T-helper 17 cell (primary cell): ENCODE measurements at regions not wholly inside any gene's neighbourhood (a gene's known extent, or its start where the extent isn't known, plus 50 kb on each side); places are given as distances from the start of the nearest gene placed in this dataset.
"Not testable (repeated sequence)": the region's sequence is repeated elsewhere in the genome, so short reads cannot be mapped to it uniquely, and the experiment has no call there.

Source experiments
- ATAC-seq: fragments of 150-1000 bp; cut with Tn5 transposase; 2 replicates; pipeline ENCODE4 v1.10.0; 2021; ENCODE audit warnings: mild to moderate bottlenecking, moderate library complexity
- DNase-seq, 3 donors: peaks; one replicate each; pipeline versions ENCODE4 v3.0.0 to v3.0.0-alpha.2; 2020 to 2021
- H3K9me3 ChIP-seq: one replicate; pipeline ENCODE4 v1.7.0; 2013; ENCODE audit warnings: low read length, mild to moderate bottlenecking; ENCODE audit not compliant: control insufficient read depth, poor library complexity, severe bottlenecking
- H3K27ac Mint-ChIP-seq: one replicate; pipeline ENCODE4 v1.8.0; 2022; ENCODE audit warnings: mild to moderate bottlenecking, moderate library complexity, mixed read lengths
- H3K27me3 Mint-ChIP-seq: one replicate; pipeline ENCODE4 v1.8.0; 2022; ENCODE audit warnings: mixed read lengths
- H3K36me3 Mint-ChIP-seq: one replicate; pipeline ENCODE4 v1.8.0; 2022; ENCODE audit warnings: low read depth, mixed read lengths
- H3K4me1 Mint-ChIP-seq: one replicate; pipeline ENCODE4 v1.8.0; 2022; ENCODE audit warnings: mild to moderate bottlenecking, mixed read lengths
- H3K4me3 Mint-ChIP-seq: one replicate; pipeline ENCODE4 v1.8.0; 2022; ENCODE audit warnings: mild to moderate bottlenecking, moderate library complexity, mixed read lengths

DNA sequence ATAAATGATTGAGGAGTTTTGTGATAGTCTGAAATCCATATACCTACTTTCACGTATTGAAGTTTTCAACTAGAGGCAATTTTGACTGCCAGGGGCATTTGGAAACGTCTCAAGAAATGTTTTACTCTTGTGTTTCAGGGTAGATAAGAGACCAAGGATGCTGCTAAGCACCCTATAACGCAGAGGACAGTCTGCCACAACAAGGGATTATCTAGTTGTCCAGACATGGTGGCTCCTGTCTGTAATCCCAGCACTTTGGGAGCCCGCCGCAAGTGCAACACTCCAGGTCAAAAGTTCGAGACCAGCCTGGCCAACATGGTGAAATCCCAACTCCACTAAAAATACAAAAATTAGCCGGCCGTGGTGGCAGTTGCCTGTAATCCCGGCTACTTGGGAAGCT is 133.7 kb upstream of the CCNG1 start:
- no peak overlapping the region for H3K27ac Mint-ChIP-seq
- H3K36me3 Mint-ChIP-seq, result peaks cover 2% of the 10 kb centered on the region
- H3K4me1 Mint-ChIP-seq, result no peaks in the 10 kb centered on the region
- peaks cover 25% of the 10 kb centered on the region for H3K27me3 Mint-ChIP-seq
- no peak overlapping the region for H3K4me3 Mint-ChIP-seq
- no peak for DNase-seq
- no peak for ATAC-seq
- H3K9me3 ChIP-seq, result no peaks in the 10 kb centered on the region

DNA sequence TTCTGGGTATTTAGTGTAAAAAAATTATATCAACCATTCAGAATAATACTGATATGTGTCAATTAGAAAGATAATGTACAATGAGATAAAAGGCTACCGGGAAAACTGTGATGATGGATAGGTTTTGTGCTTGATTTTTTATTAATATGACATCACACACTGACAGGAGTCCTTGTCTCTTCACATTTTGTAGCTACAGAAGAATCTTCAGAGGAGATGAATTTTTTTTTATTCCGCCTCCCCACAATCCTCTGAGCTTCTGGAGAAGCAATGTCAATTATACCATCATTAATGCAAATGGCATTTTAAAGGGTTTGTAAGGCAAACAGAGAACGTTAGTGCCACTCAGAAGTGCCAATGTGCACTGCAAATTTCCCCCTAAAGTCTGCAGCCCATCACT is 131.7 kb upstream of the CCNG1 start:
- no peak overlapping the region for H3K27ac Mint-ChIP-seq
- H3K4me3 Mint-ChIP-seq, result no peak overlapping the region
- H3K4me1 Mint-ChIP-seq, result no peaks in the 10 kb centered on the region
- H3K9me3 ChIP-seq, result no peaks in the 10 kb centered on the region
- DNase-seq, result no peak
- no peak for ATAC-seq
- H3K27me3 Mint-ChIP-seq, result peaks cover 16% of the 10 kb centered on the region
- H3K36me3 Mint-ChIP-seq, result peaks cover 2% of the 10 kb centered on the region

DNA sequence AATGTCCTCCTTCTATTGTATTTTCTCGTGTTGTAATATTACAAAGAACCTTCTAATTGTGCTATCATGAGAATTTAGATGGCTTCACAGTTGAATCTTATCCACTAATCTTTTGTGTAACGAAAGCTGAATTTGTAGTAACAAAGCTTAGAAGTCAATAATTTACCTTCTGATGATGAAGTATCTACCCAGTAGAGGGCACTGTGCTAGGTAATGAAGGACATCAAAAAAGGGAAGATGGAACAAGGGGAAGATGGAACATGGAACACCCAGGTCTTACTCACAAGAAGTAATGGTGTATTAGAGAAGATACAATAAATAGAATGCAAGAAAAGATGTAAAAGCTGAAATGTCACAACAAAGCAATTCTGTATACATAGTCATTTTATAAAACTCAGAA is 131.0 kb upstream of the CCNG1 start:
- peaks cover 2% of the 10 kb centered on the region for H3K36me3 Mint-ChIP-seq

DNA sequence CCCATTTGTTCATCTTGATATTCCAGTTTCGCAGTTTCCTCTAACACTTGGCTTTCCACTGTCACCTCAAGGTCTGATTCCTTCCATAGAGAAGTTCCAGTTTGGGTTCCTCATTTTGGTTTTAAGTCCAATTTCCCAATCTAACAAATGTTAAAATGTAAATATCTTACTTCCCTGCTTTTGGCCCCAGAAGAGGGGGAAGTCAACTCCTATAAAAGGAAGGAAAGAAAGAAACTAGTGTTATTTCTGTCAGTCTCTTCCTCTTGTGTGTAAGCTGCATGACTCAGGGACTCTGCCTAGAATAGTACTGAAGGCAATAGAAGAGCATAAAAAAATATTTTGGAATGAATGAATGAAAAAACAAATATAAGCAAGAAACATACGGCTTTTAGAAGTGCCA is 127.5 kb upstream of the CCNG1 start:
- ATAC-seq (no peak), DNase-seq (no peak)
- no peaks in the 10 kb centered on the region for H3K36me3 Mint-ChIP-seq
- no peak overlapping the region for H3K27ac Mint-ChIP-seq
- H3K4me1 Mint-ChIP-seq, result no peaks in the 10 kb centered on the region
- no peaks in the 10 kb centered on the region for H3K9me3 ChIP-seq
- H3K27me3 Mint-ChIP-seq, result peaks cover 10% of the 10 kb centered on the region
- H3K4me3 Mint-ChIP-seq, result no peak overlapping the region

More for the DNA sequence above, 131.0 kb upstream of the CCNG1 start:
- Mint-ChIP-seq H3K27ac (no peak overlapping the region), H3K27me3 (peaks cover 16% of the 10 kb centered on the region), H3K4me1 (no peaks in the 10 kb centered on the region), H3K4me3 (no peak overlapping the region)
- DNase-seq (no peak), ATAC-seq (no peak)
- no peaks in the 10 kb centered on the region for H3K9me3 ChIP-seq

DNA sequence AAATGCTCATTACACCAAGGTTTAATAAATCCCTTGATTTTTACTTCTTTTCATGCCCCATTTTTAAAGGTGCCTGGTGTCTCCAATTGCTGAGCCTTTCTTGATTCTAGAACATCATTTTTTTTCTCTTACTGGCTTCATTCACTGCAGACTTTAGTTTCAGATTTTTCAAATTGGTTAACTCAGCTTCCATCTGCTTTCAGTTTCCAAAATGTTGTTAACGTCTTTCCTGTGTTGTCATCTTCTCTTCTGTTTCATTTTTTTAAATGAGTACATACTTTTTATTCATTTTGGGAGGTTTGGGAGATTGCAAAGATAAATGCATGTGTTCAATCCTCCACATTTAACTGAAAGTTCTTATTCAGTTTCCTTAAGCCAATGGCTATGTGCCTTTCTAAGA is 126.4 kb upstream of the CCNG1 start:
- no peak overlapping the region for H3K4me3 Mint-ChIP-seq
- no peak for DNase-seq
- no peaks in the 10 kb centered on the region for H3K9me3 ChIP-seq
- ATAC-seq, result no peak
- H3K4me1 Mint-ChIP-seq, result no peaks in the 10 kb centered on the region
- H3K27me3 Mint-ChIP-seq, result no peaks in the 10 kb centered on the region
- H3K27ac Mint-ChIP-seq, result no peak overlapping the region
- H3K36me3 Mint-ChIP-seq, result no peaks in the 10 kb centered on the region

DNA sequence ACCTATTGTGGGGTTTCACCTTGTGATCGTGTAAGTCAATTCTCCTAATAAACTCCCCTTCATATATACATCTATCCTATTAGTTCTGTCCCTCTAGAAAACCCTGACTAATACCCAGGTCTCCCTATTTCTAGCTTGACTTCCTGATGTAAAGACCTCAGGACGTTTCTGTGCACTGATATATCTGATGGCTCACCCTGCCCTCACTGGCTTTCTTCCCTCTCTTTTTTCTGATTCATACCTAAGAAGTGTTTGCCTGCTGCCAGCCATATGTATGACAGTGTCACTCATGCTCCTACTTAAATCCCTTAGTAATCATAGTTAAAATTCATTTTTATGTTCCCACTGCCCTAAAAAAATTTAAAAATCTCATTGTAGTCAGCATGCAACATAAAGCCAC is 124.8 kb upstream of the CCNG1 start:
- Mint-ChIP-seq H3K36me3 (no peaks in the 10 kb centered on the region), H3K27ac (no peak overlapping the region), H3K27me3 (no peaks in the 10 kb centered on the region), H3K4me1 (no peaks in the 10 kb centered on the region), H3K4me3 (no peak overlapping the region)
- no peaks in the 10 kb centered on the region for H3K9me3 ChIP-seq
- ATAC-seq (no peak), DNase-seq (no peak)

DNA sequence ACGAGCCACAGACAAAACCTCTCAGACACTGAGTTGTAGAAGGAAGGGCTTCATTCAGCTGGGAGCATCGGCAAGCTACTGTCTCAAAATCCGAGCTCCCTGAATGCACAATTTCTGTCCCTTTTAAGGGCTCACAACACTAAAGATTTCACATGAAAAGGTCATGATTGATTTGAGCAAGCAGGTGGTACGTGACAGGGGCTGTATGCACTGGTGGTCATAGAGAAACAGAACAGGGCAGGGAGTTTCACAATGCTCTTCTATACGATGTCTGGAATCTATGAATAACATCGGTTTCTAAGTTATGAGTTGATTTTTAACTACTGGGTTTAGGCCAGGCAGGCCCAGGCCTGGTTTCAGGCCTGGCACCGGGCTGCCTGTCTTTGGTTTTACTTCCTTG is 124.3 kb upstream of the CCNG1 start:
- not testable (repeated sequence) for ATAC-seq, H3K36me3 Mint-ChIP-seq, H3K27me3 Mint-ChIP-seq, DNase-seq, H3K4me1 Mint-ChIP-seq, H3K9me3 ChIP-seq, H3K4me3 Mint-ChIP-seq, H3K27ac Mint-ChIP-seq

DNA sequence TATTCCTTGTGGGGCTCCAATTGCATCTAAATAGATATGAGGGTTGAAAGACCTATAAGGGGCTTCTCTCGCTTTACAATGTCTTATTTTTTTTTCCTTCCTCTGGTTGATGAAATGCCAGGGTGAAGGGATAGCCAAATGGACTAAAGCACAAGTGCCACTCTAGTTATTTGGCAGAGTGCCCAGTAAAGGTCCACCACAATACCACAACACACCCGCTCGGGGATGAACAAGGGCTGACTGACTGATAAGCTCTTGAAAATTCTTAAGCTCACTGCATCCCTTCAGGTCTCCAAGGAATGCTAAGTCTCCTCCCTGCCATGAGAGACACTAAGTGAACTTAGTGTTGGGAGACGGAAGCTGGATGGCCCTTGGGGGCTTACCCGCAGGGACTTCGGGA is 121.0 kb upstream of the CCNG1 start:
- not testable (repeated sequence) for H3K9me3 ChIP-seq, DNase-seq, H3K4me1 Mint-ChIP-seq, H3K27ac Mint-ChIP-seq, H3K4me3 Mint-ChIP-seq, H3K36me3 Mint-ChIP-seq, ATAC-seq, H3K27me3 Mint-ChIP-seq

DNA sequence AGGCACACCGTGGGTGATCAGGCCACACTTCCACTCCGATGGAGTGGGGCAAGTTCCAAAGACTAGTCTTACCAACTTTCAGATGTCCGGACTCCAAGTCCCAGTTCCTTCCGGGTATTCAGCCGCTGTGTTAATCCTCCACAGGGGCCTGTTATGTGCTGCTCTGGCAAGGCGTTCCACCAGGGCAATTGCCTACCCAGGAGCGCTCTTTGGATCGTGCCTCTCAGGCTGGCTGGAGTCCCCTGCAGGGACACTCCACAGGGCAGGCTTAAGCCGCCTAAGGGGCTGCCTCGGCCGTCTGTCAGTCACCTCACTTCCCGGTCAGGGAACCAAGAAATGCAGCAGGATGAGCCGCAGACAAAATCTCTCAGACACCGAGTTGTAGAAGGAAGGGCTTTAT is 118.7 kb upstream of the CCNG1 start:
- Mint-ChIP-seq H3K4me1 (no peaks in the 10 kb centered on the region), H3K27ac (no peak overlapping the region), H3K36me3 (no peaks in the 10 kb centered on the region), H3K27me3 (peaks cover 4% of the 10 kb centered on the region), H3K4me3 (no peak overlapping the region)
- no peak for DNase-seq
- no peaks in the 10 kb centered on the region for H3K9me3 ChIP-seq
- no peak for ATAC-seq

DNA sequence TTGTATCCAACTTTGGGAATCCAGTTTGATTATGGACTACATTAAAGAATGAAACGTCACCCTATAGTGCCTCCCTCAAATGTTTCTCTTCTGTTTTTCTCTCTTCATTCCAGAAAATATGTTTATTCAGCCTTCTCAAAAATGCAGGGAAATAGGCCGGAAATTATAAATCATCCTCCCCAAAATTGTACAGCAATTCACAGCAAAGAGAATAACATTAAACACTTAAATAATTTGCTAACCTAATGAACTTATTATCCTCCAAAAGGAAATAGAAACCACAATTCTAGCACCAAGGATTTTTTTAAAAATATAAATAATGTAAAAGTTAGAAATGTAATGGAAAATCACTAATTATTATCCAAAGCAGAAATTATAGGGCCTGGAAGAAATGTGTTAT is 115.9 kb upstream of the CCNG1 start:
- ATAC-seq (no peak), DNase-seq (no peak)
- no peak overlapping the region for H3K27ac Mint-ChIP-seq
- no peaks in the 10 kb centered on the region for H3K36me3 Mint-ChIP-seq
- no peaks in the 10 kb centered on the region for H3K4me1 Mint-ChIP-seq
- no peak overlapping the region for H3K4me3 Mint-ChIP-seq
- peaks cover 14% of the 10 kb centered on the region for H3K27me3 Mint-ChIP-seq
- H3K9me3 ChIP-seq, result no peaks in the 10 kb centered on the region

DNA sequence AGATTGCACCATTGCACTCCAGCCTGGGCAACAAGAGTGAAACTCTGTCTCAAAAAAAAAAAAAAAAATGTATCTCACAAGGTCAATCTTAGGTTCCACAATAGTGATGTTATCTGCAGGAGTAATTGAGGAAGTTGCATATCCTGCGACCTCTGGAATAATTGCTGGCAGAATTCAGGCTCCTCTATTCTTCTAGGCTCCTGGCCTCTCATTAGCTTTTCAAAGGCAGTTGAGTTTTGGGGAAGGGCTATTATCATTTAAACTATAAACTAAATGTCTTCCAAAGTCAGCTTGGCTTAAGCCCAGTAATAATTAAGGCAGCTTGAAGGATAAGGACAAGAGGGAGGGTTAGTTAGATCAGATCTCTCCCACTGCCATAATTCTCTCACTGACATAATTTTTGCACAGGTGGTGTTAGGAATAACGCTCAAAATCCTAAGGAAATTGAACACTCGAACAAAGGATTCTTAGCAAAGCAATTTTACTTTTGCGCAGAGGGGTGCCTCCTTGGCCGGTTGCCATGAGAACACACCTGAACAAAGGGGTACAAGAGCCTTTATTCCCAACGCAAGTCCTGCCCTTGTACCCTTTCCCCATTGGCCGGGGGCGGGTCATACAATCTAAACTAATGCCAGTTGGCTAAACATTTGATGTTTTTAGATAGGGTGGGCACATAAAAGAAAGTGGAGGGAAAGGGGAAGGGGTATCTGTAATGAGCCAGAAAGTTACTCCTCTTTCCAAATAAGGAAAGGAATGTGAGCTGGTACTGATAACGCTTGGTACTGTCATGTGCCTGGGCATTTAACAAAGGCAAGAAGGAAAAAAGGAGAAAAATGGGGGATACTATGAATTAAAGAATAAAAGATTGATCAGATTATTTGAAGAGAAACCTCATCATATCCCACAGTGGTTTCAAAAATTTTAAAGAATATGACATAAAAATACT is 106.4 kb upstream of the CCNG1 start:
- Mint-ChIP-seq H3K27ac (no peak overlapping the region), H3K4me3 (no peak overlapping the region), H3K27me3 (peaks cover 15% of the 10 kb centered on the region), H3K36me3 (no peaks in the 10 kb centered on the region), H3K4me1 (no peaks in the 10 kb centered on the region)
- no peaks in the 10 kb centered on the region for H3K9me3 ChIP-seq
- no peak for ATAC-seq
- no peak for DNase-seq

DNA sequence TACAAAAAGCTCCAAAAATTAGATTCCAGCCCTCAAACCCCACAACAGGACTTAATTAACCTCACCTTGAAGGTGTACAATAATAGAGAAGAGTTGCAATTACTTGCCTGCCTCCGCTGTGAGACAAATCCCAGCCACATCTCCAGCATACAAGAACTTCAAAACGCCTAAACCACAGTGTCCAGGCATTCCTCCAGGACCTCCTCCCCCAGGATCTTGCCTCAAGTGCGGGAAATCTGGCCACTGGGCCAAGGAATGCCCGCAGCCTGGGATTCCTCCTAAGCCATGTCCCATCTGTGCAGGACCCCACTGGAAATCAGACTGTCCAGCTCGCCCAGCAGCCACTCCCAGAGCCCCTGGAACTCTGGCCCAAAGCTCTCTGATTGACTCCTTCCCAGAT is 101.3 kb upstream of the CCNG1 start:
- not testable (repeated sequence) for ATAC-seq, H3K9me3 ChIP-seq, H3K4me1 Mint-ChIP-seq, H3K36me3 Mint-ChIP-seq, H3K27me3 Mint-ChIP-seq, H3K4me3 Mint-ChIP-seq, DNase-seq, H3K27ac Mint-ChIP-seq

DNA sequence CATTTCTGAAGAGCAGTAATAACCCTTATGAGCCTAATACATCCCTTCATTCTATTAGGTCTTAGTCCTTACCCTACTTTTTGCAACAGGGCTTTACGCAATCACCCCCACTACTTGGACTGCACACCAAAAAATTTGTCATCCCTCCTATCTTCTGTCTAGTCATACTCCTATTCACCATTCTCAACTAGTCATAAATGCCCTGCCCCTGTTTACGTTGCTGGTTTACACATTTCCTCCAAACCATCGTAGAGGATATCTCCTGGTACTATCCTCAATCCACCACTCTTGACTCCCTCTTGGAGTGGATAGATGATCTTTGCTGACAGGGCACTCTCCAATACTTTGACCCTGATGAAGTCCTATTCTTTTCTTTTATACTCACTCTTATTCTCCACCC is 98.2 kb upstream of the CCNG1 start:
- DNase-seq (no peak), ATAC-seq (no peak)
- H3K4me3 Mint-ChIP-seq, result no peak overlapping the region
- no peaks in the 10 kb centered on the region for H3K9me3 ChIP-seq
- peaks cover 12% of the 10 kb centered on the region for H3K27me3 Mint-ChIP-seq
- H3K27ac Mint-ChIP-seq, result no peak overlapping the region
- no peaks in the 10 kb centered on the region for H3K36me3 Mint-ChIP-seq
- no peaks in the 10 kb centered on the region for H3K4me1 Mint-ChIP-seq

DNA sequence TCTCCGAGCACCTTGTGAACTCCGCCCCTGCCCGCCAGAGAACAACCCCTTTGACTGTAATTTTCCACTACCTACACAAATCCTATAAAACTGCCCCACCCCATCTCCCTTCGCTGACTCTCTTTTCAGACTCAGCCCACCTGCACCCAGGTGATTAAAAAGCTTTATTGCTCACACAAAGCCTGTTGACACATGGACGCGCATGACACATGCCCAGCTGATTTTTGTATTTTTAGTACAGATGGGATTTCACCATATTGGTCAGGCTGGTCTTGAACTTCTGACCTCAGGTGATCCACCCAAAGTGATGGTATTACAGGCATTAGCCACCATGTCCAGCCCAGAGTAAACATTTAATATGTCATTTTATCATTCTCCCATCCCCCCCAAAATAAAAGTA is 97.0 kb upstream of the CCNG1 start:
- H3K4me3 Mint-ChIP-seq, H3K4me1 Mint-ChIP-seq, ATAC-seq, H3K27ac Mint-ChIP-seq, H3K9me3 ChIP-seq, DNase-seq, H3K36me3 Mint-ChIP-seq: not testable (repeated sequence)
- H3K27me3 Mint-ChIP-seq, result peaks cover 24% of the 10 kb centered on the region
